ENCODE measurements at regions not wholly inside any gene's neighbourhood (a gene's known extent, or its start where the extent isn't known, plus 50 kb on each side); places are given as distances from the start of the nearest gene placed in this dataset.

GRCh38 chr2:16290311-16291020 lies 350.1 kb downstream of the MYCN start:
- Histone ChIP-seq H3K27ac (no peak overlapping the region), H3K27me3 (no peaks in the 10 kb centered on the region), H3K4me3 (no peak overlapping the region), H3K4me1 (no peaks in the 10 kb centered on the region), H3K36me3 (no peaks in the 10 kb centered on the region), H3K9me3 (no peaks in the 10 kb centered on the region)
- TF ChIP-seq CTCF (IDR thresholded peaks at IDR 0.05), result no peak
- DNase-seq (ENCODE audit: low spot score), result no peak

GRCh38 chr2:16288371-16289112 lies 348.2 kb downstream of the MYCN start:
- H3K27me3 ChIP-seq, result no peaks in the 10 kb centered on the region
- no peaks in the 10 kb centered on the region for H3K9me3 ChIP-seq
- TF ChIP-seq CTCF (IDR thresholded peaks at IDR 0.05), result no peak
- H3K27ac ChIP-seq, result no peak overlapping the region
- H3K36me3 ChIP-seq, result no peaks in the 10 kb centered on the region
- H3K4me1 ChIP-seq, result no peaks in the 10 kb centered on the region
- no peak for DNase-seq (ENCODE audit: low spot score)
- no peak overlapping the region for H3K4me3 ChIP-seq

GRCh38 chr2:16287831-16288230 lies 347.5 kb downstream of the MYCN start:
- no peaks in the 10 kb centered on the region for H3K9me3 ChIP-seq
- no peak for DNase-seq (ENCODE audit: low spot score)
- H3K4me3 ChIP-seq, result no peak overlapping the region
- H3K36me3 ChIP-seq, result no peaks in the 10 kb centered on the region
- H3K27ac ChIP-seq, result no peak overlapping the region
- H3K4me1 ChIP-seq, result no peaks in the 10 kb centered on the region
- no peak for TF ChIP-seq CTCF (IDR thresholded peaks at IDR 0.05)
- H3K27me3 ChIP-seq, result no peaks in the 10 kb centered on the region

GRCh38 chr2:16287281-16287680 lies 346.9 kb downstream of the MYCN start:
- Histone ChIP-seq H3K4me1 (no peaks in the 10 kb centered on the region), H3K4me3 (no peak overlapping the region), H3K9me3 (no peaks in the 10 kb centered on the region), H3K27me3 (no peaks in the 10 kb centered on the region), H3K36me3 (no peaks in the 10 kb centered on the region), H3K27ac (no peak overlapping the region)
- DNase-seq (ENCODE audit: low spot score), result no peak
- no peak for TF ChIP-seq CTCF (IDR thresholded peaks at IDR 0.05)

GRCh38 chr2:16285813-16286510 lies 345.6 kb downstream of the MYCN start:
- no peaks in the 10 kb centered on the region for H3K9me3 ChIP-seq
- no peaks in the 10 kb centered on the region for H3K4me1 ChIP-seq
- DNase-seq (ENCODE audit: low spot score), result no peak
- no peak overlapping the region for H3K27ac ChIP-seq
- H3K4me3 ChIP-seq, result no peak overlapping the region
- H3K36me3 ChIP-seq, result no peaks in the 10 kb centered on the region
- no peak for TF ChIP-seq CTCF (IDR thresholded peaks at IDR 0.05)
- no peaks in the 10 kb centered on the region for H3K27me3 ChIP-seq
